ENCODE measurements at regions not wholly inside any gene's neighbourhood (a gene's known extent, or its start where the extent isn't known, plus 50 kb on each side); places are given as distances from the start of the nearest gene placed in this dataset.

GRCh38 chr3:152737021-152737908, 97.7 kb upstream of the P2RY1 start (continued):
- TF ChIP-seq, protein P1, sequence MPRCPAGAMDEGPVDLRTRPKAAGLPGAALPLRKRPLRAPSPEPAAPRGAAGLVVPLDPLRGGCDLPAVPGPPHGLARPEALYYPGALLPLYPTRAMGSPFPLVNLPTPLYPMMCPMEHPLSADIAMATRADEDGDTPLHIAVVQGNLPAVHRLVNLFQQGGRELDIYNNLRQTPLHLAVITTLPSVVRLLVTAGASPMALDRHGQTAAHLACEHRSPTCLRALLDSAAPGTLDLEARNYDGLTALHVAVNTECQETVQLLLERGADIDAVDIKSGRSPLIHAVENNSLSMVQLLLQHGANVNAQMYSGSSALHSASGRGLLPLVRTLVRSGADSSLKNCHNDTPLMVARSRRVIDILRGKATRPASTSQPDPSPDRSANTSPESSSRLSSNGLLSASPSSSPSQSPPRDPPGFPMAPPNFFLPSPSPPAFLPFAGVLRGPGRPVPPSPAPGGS (IDR thresholded peaks at IDR 0.05; ENCODE audit: borderline replicate concordance, insufficient read depth, low read depth, low read length, poor library complexity, severe bottlenecking) = peak; percentile 62
- no peak for TF ChIP-seq SMAD5 (IDR thresholded peaks at IDR 0.05; ENCODE audit: low read depth)
- peak; percentile 95 for TF ChIP-seq CREM (IDR thresholded peaks at IDR 0.05; ENCODE audit: low read depth)
- TF ChIP-seq NFIC (IDR thresholded peaks at IDR 0.05; ENCODE audit: low read depth, low read length) = peak; percentile 99
- TF ChIP-seq EP300 (IDR thresholded peaks at IDR 0.05; ENCODE audit: borderline replicate concordance in 1 of 2, control insufficient read depth in 1 of 2, low read depth in 2 of 2, low read length in 2 of 2) = peak; percentile 84 to 89
- TF ChIP-seq RB1 (IDR thresholded peaks at IDR 0.05; ENCODE audit: borderline replicate concordance) = no peak
- TF ChIP-seq, protein P2, sequence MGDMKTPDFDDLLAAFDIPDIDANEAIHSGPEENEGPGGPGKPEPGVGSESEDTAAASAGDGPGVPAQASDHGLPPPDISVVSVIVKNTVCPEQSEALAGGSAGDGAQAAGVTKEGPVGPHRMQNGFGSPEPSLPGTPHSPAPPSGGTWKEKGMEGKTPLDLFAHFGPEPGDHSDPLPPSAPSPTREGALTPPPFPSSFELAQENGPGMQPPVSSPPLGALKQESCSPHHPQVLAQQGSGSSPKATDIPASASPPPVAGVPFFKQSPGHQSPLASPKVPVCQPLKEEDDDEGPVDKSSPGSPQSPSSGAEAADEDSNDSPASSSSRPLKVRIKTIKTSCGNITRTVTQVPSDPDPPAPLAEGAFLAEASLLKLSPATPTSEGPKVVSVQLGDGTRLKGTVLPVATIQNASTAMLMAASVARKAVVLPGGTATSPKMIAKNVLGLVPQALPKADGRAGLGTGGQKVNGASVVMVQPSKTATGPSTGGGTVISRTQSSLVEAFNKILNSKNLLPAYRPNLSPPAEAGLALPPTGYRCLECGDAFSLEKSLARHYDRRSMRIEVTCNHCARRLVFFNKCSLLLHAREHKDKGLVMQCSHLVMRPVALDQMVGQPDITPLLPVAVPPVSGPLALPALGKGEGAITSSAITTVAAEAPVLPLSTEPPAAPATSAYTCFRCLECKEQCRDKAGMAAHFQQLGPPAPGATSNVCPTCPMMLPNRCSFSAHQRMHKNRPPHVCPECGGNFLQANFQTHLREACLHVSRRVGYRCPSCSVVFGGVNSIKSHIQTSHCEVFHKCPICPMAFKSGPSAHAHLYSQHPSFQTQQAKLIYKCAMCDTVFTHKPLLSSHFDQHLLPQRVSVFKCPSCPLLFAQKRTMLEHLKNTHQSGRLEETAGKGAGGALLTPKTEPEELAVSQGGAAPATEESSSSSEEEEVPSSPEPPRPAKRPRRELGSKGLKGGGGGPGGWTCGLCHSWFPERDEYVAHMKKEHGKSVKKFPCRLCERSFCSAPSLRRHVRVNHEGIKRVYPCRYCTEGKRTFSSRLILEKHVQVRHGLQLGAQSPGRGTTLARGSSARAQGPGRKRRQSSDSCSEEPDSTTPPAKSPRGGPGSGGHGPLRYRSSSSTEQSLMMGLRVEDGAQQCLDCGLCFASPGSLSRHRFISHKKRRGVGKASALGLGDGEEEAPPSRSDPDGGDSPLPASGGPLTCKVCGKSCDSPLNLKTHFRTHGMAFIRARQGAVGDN (IDR thresholded peaks at IDR 0.05) = no peak
- 0 out of 2 replicates have a peak, but pooled peaks have one; percentile 38 for TF ChIP-seq NFYB (IDR thresholded peaks at IDR 0.05; ENCODE audit: insufficient read depth, low read depth, low read length)
- peak; percentile 53; the same call in 1 of the 2 replicates for TF ChIP-seq ZNF24 (IDR thresholded peaks at IDR 0.05)
- TF ChIP-seq, protein P3, sequence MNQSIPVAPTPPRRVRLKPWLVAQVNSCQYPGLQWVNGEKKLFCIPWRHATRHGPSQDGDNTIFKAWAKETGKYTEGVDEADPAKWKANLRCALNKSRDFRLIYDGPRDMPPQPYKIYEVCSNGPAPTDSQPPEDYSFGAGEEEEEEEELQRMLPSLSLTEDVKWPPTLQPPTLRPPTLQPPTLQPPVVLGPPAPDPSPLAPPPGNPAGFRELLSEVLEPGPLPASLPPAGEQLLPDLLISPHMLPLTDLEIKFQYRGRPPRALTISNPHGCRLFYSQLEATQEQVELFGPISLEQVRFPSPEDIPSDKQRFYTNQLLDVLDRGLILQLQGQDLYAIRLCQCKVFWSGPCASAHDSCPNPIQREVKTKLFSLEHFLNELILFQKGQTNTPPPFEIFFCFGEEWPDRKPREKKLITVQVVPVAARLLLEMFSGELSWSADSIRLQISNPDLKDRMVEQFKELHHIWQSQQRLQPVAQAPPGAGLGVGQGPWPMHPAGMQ (IDR thresholded peaks at IDR 0.05; ENCODE audit: borderline replicate concordance) = no peak
- no peak for TF ChIP-seq MAX (IDR thresholded peaks at IDR 0.05; ENCODE audit: low read depth, low read length)
- TF ChIP-seq ZBTB40 (IDR thresholded peaks at IDR 0.05; ENCODE audit: borderline replicate concordance) = no peak
- TF ChIP-seq CEBPB (IDR thresholded peaks at IDR 0.05; ENCODE audit: borderline replicate concordance in 1 of 2, low read depth in 2 of 2, low read length in 2 of 2) = peak in 1 of 2 experiments; percentile 60; a peak in 1 of 4 replicates
- TF ChIP-seq, protein P4, sequence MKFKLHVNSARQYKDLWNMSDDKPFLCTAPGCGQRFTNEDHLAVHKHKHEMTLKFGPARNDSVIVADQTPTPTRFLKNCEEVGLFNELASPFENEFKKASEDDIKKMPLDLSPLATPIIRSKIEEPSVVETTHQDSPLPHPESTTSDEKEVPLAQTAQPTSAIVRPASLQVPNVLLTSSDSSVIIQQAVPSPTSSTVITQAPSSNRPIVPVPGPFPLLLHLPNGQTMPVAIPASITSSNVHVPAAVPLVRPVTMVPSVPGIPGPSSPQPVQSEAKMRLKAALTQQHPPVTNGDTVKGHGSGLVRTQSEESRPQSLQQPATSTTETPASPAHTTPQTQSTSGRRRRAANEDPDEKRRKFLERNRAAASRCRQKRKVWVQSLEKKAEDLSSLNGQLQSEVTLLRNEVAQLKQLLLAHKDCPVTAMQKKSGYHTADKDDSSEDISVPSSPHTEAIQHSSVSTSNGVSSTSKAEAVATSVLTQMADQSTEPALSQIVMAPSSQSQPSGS (IDR thresholded peaks at IDR 0.05; ENCODE audit: low read length) = peak; percentile 92
